PC-3 (cell line): ENCODE measurements at regions not wholly inside any gene's neighbourhood (a gene's known extent, or its start where the extent isn't known, plus 50 kb on each side); places are given as distances from the start of the nearest gene placed in this dataset.

Source experiments
- EZH2phosphoT487 ChIP-seq: fragments of 300-600 bp; sonication (generic); IDR thresholded peaks from 2 replicates; pipeline ENCODE4 v1.6.1; 2018; ENCODE audit warnings: mild to moderate bottlenecking, antibody characterized with exemption, low read length, borderline replicate concordance
- TF ChIP-seq, protein P1 (sequence below): fragments of 300-600 bp; sonication (generic); conservative IDR thresholded peaks from 2 replicates; pipeline ENCODE4 v1.5.1; 2017; ENCODE audit warnings: antibody characterized with exemption, low read depth, mild to moderate bottlenecking, low read length

DNA sequence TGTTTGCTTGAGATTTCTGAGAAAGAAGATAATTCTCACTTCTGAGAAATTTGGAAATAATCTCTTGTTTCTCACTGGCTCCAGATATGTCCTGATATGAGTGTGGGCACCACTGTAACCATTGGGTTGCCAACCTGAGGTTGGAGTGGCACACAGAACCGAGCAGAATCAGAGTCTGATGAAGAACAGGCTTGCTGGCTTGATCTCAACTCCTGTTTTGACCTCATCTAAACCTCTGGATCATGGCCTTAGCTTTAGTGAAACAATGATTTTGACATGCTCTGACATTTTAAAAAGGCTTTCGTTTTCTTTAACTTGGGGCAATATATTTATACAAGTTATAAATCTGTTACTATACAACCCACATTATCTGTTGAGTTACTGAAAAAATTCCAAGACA, 548.0 kb downstream of the IRS1 start:
- TF ChIP-seq, protein P1, sequence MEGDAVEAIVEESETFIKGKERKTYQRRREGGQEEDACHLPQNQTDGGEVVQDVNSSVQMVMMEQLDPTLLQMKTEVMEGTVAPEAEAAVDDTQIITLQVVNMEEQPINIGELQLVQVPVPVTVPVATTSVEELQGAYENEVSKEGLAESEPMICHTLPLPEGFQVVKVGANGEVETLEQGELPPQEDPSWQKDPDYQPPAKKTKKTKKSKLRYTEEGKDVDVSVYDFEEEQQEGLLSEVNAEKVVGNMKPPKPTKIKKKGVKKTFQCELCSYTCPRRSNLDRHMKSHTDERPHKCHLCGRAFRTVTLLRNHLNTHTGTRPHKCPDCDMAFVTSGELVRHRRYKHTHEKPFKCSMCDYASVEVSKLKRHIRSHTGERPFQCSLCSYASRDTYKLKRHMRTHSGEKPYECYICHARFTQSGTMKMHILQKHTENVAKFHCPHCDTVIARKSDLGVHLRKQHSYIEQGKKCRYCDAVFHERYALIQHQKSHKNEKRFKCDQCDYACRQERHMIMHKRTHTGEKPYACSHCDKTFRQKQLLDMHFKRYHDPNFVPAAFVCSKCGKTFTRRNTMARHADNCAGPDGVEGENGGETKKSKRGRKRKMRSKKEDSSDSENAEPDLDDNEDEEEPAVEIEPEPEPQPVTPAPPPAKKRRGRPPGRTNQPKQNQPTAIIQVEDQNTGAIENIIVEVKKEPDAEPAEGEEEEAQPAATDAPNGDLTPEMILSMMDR, result no peak
- no peak for TF ChIP-seq EZH2phosphoT487
